Activated gamma-delta T cell treated with anti-CD3 and anti-CD28 coated beads, Interleukin-2, amount 50 U/mL, for 16 hours (primary cell): ENCODE measurements at regions not wholly inside any gene's neighbourhood (a gene's known extent, or its start where the extent isn't known, plus 50 kb on each side); places are given as distances from the start of the nearest gene placed in this dataset.

ENCODE experiments used
- DNase-seq: peaks from one replicate; pipeline ENCODE4 v3.0.0-alpha.2; 2020; ENCODE audit warnings: low read depth

GRCh38 chr18:22847392-22847791, 85.7 kb upstream of the RBBP8 start:
- DNase-seq: no peak

- no peak for DNase-seq
These were observed 85.2 kb upstream of the RBBP8 start for GRCh38 chr18:22847867-22848451.

DNA sequence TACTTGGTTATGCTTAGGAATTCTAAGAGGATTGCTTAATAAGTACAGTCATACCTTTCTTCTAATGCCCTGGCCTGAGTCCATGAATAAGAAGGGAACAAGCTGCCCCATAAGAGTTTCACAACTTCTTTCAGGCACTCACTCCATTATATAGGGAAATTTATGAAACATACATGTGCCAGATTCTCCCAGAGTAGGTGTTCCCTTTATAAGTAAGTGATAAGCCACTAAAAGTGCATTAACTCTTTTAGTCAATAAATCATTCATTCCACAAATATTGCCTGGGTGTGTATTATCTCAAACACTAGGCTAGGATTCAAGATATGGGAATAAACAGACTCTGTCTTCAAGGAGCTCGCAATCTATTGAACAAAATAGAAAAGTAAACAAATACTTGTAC, 84.5 kb upstream of the RBBP8 start:
- no peak for DNase-seq

GRCh38 chr18:22856870-22857269, 76.3 kb upstream of the RBBP8 start:
- no peak for DNase-seq

DNA sequence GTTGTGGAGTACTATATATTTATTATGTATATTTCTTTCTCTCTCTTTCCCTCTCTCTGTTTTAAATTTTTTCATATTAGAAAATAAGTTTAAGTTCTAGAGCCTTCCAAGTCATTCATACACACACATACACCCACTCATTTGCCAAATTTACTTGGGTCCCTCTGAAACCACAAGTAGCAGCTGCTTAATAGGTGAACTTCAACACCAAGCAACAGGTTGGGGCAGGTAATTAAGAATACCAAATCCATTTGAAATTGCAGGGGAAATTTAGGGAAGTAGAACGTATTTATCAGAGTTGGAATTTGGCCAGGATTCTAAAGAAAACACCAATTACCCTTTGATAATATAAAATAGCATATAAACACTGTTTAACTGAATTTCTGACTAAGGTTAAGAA, 75.0 kb upstream of the RBBP8 start:
- DNase-seq: no peak

- DNase-seq: no peak
These were observed 72.3 kb upstream of the RBBP8 start for GRCh38 chr18:22860807-22861206.

DNA sequence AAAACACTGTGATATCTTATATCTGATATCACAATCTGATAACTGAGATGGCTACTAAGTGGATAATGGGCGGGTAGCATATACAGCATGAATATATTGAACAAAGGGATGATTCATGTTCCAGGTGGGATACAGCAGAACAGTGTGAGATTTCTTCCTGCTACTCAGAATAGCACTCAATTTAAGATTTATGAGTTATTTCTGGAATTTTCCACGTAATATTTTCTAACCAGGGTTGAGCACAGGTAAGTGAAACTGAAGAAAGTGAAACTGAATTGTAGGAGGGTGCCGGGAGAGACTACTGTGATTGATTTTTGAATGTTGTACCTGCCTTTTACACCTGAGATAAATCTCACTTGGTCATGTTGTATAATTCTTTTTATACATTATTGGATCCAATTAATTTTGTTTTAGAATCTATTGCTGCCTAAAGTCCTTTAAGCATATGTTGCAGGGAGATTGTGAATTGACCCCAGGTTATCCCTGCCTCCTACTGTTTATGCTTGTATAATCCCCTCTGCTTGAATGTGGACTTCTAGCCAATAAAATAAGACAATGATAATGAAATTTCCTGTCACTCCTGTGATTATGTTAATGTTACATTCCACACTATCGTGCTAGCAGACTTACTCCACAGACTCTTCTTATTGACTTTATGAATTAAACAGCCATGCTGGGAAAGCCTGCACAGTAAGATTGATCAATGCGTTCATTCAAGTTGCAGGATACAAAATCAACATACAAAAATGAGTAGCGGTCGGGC, 67.6 kb upstream of the RBBP8 start:
- no peak for DNase-seq

GRCh38 chr18:22868831-22869230, 64.3 kb upstream of the RBBP8 start:
- no peak for DNase-seq

DNA sequence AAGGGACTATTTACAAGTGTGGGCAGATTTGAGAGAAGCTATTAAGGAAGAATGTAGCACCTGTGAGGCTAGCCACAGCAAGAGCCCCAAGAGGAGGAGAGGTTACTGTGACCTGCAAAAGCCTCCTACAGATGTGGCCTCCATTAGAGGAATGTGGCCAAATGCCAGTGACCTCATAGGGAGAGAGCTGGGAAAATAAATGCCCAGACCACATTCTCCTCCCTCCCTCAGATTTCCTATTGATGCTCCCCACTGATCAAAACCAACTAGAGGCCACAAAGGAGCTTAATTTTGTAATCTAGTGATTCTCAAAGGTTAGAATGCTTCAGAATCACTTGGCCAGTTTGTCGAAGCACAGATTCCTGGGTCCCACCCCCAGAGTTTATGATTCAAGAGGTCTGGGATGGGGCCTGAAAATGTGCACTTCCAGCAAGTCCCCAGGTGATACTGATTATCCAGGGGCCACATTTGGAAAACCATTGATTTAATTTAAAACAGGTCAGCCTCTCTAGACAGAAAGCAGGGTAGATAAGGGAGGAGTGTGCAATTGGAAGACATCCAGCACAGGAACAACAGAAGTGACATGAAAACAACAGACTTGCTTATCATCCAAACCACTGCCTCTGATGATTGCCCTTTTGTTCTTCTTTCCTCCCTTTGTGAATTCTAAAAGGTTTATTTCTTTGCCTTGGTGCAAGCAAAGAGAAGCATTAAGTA, 61.2 kb upstream of the RBBP8 start:
- DNase-seq: no peak

DNA sequence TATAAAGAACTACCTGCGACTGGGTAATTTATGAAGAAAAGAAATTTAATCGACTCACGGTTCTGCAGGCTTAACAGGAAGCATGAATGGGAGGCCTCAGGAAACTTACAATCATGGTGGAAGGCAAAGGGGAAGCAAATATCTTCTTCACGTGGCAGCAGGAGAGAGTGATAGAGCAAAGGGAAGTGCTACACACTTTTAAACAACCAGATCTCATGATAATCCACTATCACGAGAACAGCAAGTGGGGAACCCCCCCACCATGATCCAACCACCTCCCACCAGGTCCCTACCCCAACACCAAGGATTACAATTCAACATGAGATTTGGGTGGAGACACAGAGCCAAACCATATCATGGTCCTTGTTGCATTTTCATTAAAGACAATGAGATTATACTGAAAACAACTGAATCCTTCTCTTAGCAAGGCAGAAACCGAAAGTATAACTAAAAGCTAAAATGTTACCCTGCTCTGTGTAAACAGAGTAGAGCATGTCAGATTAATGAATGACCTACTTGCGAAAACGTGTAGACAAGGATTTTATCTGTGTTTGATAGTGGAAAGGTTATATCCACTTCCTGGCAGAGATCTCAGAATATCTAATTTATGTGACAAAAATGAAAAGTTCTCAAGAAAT, 60.1 kb upstream of the RBBP8 start:
- no peak for DNase-seq

DNA sequence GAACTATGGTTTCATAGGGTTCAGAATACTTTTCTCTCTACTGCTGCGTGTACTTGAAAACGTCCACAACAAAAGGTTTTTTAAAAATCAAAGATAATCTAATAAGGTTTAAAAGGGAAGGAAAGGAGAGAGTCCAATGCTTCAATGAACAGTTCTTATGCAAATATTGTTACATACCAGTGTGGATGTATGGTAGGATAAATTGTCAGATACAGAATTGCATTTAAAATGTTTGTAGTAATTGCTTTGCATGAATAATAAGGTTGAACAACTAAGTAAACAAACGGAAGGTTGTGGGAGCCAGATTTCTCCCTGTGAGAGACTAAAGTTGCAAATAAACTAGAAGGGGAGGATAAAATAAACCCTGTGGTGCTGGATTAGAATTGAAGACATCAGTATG, 53.8 kb upstream of the RBBP8 start:
- no peak for DNase-seq

DNA sequence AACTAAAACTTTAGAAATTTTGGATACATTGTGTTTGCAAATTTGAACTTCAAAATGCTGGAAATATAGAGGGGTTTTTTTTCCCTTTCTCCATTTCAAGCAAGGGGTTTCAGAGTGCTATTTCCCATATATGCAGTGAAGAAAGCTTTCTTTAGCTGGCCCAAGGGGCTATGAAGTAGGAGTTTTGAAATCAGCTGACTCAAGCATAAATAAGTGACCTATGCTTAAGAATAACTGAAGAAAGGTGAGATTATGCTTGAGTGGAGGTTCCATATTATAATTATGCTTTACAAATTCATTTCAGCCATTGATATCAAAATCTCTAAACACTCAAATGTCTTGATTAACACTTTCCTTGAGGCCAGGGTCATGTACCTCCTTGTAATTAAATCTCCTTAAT, 51.0 kb upstream of the RBBP8 start:
- DNase-seq: no peak

DNA sequence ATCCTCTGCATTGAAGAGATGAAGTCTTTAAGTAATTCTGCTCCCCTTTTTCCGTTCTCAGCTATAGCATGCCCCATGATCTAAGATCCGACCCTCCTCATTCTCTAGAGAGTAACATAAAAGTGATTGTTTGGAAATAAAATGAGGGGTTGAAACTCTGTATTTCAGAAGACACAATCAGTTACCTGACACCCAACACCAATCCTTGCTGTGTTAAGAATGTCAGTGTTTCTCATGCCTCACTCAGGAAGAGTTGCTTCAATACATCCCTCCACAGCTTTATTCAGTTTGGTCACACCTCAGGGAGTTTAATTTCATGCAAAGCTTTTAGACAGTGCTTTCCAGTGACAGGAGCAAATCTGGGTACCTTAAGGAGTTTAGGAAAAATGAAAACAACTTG, 49.9 kb upstream of the RBBP8 start:
- DNase-seq: no peak
